NT2/D1 (cell line): ENCODE measurements at regions not wholly inside any gene's neighbourhood (a gene's known extent, or its start where the extent isn't known, plus 50 kb on each side); places are given as distances from the start of the nearest gene placed in this dataset.

Experiments
- SUZ12 ChIP-seq: IDR thresholded peaks from 2 replicates; pipeline ENCODE4 v1.6.1; 2011; ENCODE audit not compliant: insufficient read length, insufficient read depth; ENCODE audit errors: extremely low read depth
- YY1 ChIP-seq: IDR thresholded peaks from 2 replicates; pipeline ENCODE4 v1.6.1; 2011; ENCODE audit not compliant: insufficient read length, insufficient read depth
- ZNF274 ChIP-seq: IDR thresholded peaks from 2 replicates; pipeline ENCODE4 v1.6.1; 2011; ENCODE audit warnings: mild to moderate bottlenecking, low read depth, low read length

DNA sequence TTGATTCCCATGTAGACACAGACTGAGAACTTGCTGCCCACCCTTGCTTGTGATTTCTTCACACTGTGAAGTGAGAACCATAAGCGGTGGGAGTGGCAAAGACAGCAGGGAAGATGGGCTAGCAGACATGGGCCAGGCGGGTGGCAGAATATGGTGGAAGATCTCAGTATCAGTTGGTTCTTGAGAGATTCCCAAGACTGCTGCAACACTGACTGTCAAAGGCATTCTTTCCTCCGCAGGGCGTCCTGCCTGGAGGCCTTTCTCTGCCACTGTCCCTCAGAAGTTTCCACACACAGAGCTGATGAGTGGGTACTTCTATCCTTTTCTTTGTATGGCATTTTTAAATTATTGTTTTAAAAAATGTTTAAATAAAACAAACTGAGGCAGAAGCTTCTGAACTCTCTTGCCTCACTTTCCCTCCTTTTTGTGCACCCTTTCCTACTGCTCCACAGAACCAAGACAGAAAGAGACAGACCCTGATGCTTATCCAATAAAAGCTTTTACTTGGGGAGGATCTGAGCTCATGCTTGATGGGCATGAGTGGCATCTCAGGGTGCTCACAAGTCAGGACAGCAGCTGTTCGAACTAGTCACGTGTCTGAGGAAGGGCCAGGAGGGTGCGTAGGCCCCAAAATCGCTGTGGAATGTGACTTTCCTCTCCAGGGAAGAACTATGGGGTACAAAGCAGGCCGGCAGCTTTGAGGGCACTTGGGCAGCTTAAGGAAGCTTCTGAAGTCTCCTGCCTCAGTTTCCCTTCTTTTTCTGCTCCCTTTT, 104.7 kb upstream of the PCGF5 start:
- TF ChIP-seq ZNF274 (no peak), YY1 (no peak), SUZ12 (no peak)
